ENCODE measurements at regions not wholly inside any gene's neighbourhood (a gene's known extent, or its start where the extent isn't known, plus 50 kb on each side); places are given as distances from the start of the nearest gene placed in this dataset.

- no peaks in the 10 kb centered on the region for H4K20me1 ChIP-seq (ENCODE audit: control insufficient read depth, insufficient read depth, insufficient read length)
- H3K4ac ChIP-seq (ENCODE audit: low read depth, low read length), result no peak overlapping the region
- no peak overlapping the region for H4K8ac ChIP-seq (replicated peaks; ENCODE audit: insufficient read length, low read depth, low read length)
- H3K79me1 ChIP-seq (ENCODE audit: insufficient read depth, low read depth, low read length, poor library complexity, severe bottlenecking), result no peaks in the 10 kb centered on the region
- H3K36me3 Mint-ChIP-seq (ENCODE audit: insufficient read depth in 1 of 3, low read depth in 3 of 3), result peaks cover 0 to 7% (median 1%) of the 10 kb centered on the region in 3 experiments; a peak in 5 of 7 replicates
- no peak overlapping the region for H3K14ac ChIP-seq (ENCODE audit: insufficient read depth, low read length)
- no peak overlapping the region for H3K27ac Mint-ChIP-seq
- H3K4me2 ChIP-seq (ENCODE audit: insufficient read depth, insufficient read length, low read length), result no peak overlapping the region
- H2BK5ac ChIP-seq (ENCODE audit: insufficient read length, low read length), result no peak overlapping the region
- H3K79me2 ChIP-seq (ENCODE audit: insufficient read depth, low read length), result no peaks in the 10 kb centered on the region
- H2BK12ac ChIP-seq (ENCODE audit: insufficient read length, low read depth, low read length), result no peak overlapping the region
- H3K23me2 ChIP-seq (ENCODE audit: insufficient read length, low read depth, low read length, poor library complexity, severe bottlenecking), result no peaks in the 10 kb centered on the region
- H2BK120ac ChIP-seq (ENCODE audit: low read depth, low read length, poor library complexity, severe bottlenecking), result no peak overlapping the region
- H3K18ac ChIP-seq (ENCODE audit: insufficient read length, low read depth, low read length), result no peak overlapping the region
- H3K27ac ChIP-seq (ENCODE audit: insufficient read length, low read depth, low read length), result no peak overlapping the region
- no peak overlapping the region for H2AK5ac ChIP-seq (ENCODE audit: insufficient read length, low read length)
- H3K56ac ChIP-seq (ENCODE audit: insufficient read length, low read depth, low read length), result no peak overlapping the region
- no peak overlapping the region for H3K4me3 Mint-ChIP-seq
- no peak overlapping the region for H2BK20ac ChIP-seq (ENCODE audit: low read depth, low read length, poor library complexity, severe bottlenecking)
- H3K27me3 Mint-ChIP-seq (ENCODE audit: low read depth), result no peaks in the 10 kb centered on the region
- peaks cover 11 to 14% of the 10 kb centered on the region in 2 experiments for H3K9me3 Mint-ChIP-seq
- H4K91ac ChIP-seq (ENCODE audit: insufficient read length, low read depth, low read length), result no peak overlapping the region
- H4K5ac ChIP-seq (ENCODE audit: insufficient read length, low read depth, low read length), result no peak overlapping the region
- peaks cover 2 to 5% of the 10 kb centered on the region in 2 experiments; a peak in 3 of 4 replicates for H3K4me1 Mint-ChIP-seq
- H2AFZ ChIP-seq (ENCODE audit: low read length), result no peak overlapping the region
- H3K9me3 ChIP-seq (ENCODE audit: control insufficient read depth, low read depth, low read length), result no peaks in the 10 kb centered on the region
- H3K27me3 ChIP-seq (ENCODE audit: insufficient read depth, low read length), result no peaks in the 10 kb centered on the region
- DNase-seq, result no peak
- H2BK15ac ChIP-seq (ENCODE audit: low read depth, low read length), result no peak overlapping the region
- WGBS (ENCODE audit: extremely low coverage, insufficient read length, low lambda C conversion rate), result no CpG with 5 or more reads among the region's 4 CpGs
- H3T11ph ChIP-seq (ENCODE audit: low read length), result no peak overlapping the region
- TF ChIP-seq, protein P1, sequence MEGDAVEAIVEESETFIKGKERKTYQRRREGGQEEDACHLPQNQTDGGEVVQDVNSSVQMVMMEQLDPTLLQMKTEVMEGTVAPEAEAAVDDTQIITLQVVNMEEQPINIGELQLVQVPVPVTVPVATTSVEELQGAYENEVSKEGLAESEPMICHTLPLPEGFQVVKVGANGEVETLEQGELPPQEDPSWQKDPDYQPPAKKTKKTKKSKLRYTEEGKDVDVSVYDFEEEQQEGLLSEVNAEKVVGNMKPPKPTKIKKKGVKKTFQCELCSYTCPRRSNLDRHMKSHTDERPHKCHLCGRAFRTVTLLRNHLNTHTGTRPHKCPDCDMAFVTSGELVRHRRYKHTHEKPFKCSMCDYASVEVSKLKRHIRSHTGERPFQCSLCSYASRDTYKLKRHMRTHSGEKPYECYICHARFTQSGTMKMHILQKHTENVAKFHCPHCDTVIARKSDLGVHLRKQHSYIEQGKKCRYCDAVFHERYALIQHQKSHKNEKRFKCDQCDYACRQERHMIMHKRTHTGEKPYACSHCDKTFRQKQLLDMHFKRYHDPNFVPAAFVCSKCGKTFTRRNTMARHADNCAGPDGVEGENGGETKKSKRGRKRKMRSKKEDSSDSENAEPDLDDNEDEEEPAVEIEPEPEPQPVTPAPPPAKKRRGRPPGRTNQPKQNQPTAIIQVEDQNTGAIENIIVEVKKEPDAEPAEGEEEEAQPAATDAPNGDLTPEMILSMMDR (conservative IDR thresholded peaks at IDR 0.05), result peak; percentile 43; the same call in 2 of the 3 replicates
- no peak overlapping the region for H3K9ac ChIP-seq (ENCODE audit: extremely low read depth, insufficient read length, low read length)
- peaks cover 2% of the 10 kb centered on the region; the same call in 1 of the 2 replicates for H3K4me1 ChIP-seq (ENCODE audit: insufficient read depth, low read length)
- H3K23ac ChIP-seq (ENCODE audit: insufficient read length, low read depth, low read length), result no peak overlapping the region
These were observed 1023.4 kb downstream of the TLE4 start for GRCh38 chr9:80595192-80595591.

Data from H9 (cell line).